Activated CD8-positive, alpha-beta T cell treated with anti-CD3 and anti-CD28 coated beads, Interleukin-2, amount 10 ng/mL, durations not matched to agents 7 days and 5 days (primary cell): ENCODE measurements at regions not wholly inside any gene's neighbourhood (a gene's known extent, or its start where the extent isn't known, plus 50 kb on each side); places are given as distances from the start of the nearest gene placed in this dataset.
"Not testable (repeated sequence)": the region's sequence is repeated elsewhere in the genome, so short reads cannot be mapped to it uniquely, and the experiment has no call there.

Experiments used
- ATAC-seq: fragments of 150-1000 bp; cut with Tn5 transposase; one replicate; pipeline ENCODE4 v1.10.0; 2021; ENCODE audit warnings: moderate library complexity
- CTCF ChIA-PET: fragments of 350-600 bp; sonication (Branson Sonifier 250); formaldehyde crosslinking; loops from one replicate; lab custom pipeline; 2021; ENCODE audit warnings: antibody characterized with exemption; lab: Charles Lee
- POLR2A ChIA-PET: fragments of 350-600 bp; sonication (Branson Sonifier 250); formaldehyde crosslinking; loops from one replicate; lab custom pipeline; 2021; ENCODE audit warnings: antibody characterized with exemption; lab: Charles Lee
- DNase-seq: peaks from one replicate; pipeline ENCODE4 v3.0.0-alpha.2; 2020
- H3K27ac Mint-ChIP-seq: one replicate; pipeline ENCODE4 v1.8.0; 2021; ENCODE audit warnings: mild to moderate bottlenecking, mixed read lengths
- H3K27me3 Mint-ChIP-seq: one replicate; pipeline ENCODE4 v1.8.0; 2021; ENCODE audit warnings: low read depth, mixed read lengths
- H3K36me3 Mint-ChIP-seq: one replicate; pipeline ENCODE4 v1.8.0; 2021; ENCODE audit warnings: low read depth, mixed read lengths
- H3K4me1 Mint-ChIP-seq: one replicate; pipeline ENCODE4 v1.8.0; 2021; ENCODE audit warnings: low read depth, mixed read lengths
- H3K4me3 Mint-ChIP-seq: one replicate; pipeline ENCODE4 v1.8.0; 2021; ENCODE audit warnings: mild to moderate bottlenecking, mixed read lengths
- H3K9me3 Mint-ChIP-seq: one replicate; pipeline ENCODE4 v1.8.0; 2022; ENCODE audit warnings: mixed read lengths; ENCODE audit not compliant: insufficient read depth

- no peak overlapping the region for H3K27ac Mint-ChIP-seq
These were observed 159.1 kb downstream of the THBS2 start for GRCh38 chr6:169094552-169094950.

DNA sequence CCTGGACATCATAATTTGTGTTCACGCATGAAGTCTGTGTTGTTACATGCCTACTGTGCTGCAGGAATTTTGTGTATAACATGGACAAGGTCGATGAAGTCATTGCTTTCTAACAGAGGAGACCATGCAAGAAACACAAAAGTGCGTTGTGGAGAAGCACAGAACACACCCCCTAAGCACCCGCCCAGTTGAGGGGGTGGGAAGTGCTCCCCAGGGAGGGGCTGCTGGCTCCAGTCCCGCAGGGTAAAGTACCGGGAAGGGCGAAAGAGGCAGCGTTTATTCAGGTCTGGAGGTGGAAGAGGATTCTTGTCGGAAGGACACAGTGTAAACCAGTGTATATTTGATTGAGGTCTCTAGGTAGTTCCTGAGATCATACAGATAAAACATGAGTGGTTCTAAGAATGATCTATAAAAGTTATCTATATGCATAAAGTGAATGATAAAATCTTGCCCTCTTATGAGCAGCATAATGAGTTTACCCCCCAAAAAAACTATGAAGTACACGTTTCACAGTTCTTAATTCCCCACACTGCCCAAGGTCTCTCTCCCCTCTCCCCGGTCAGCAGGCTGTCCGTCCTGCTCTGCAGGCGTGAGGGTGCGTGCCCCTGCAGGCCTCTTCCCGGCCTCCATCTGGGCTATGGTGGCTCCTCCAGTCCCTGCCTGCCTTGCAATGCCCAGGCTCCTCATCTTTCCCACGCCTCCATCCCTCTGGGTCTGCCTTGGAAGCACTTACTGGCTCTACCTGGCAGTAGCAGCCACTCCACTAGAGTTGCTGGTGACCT, 159.7 kb downstream of the THBS2 start:
- no peaks in the 10 kb centered on the region for H3K4me1 Mint-ChIP-seq
- ChIA-PET POLR2A (no interaction called here), CTCF (no interaction called here)
- no peak overlapping the region for H3K4me3 Mint-ChIP-seq
- DNase-seq (no peak), ATAC-seq (no peak)
- H3K27ac Mint-ChIP-seq: no peak overlapping the region
- no peaks in the 10 kb centered on the region for H3K27me3 Mint-ChIP-seq
- H3K36me3 Mint-ChIP-seq: no peaks in the 10 kb centered on the region
- peaks cover 7% of the 10 kb centered on the region for H3K9me3 Mint-ChIP-seq

More at GRCh38 chr6:169094552-169094950, 159.1 kb downstream of the THBS2 start:
- Mint-ChIP-seq H3K4me3 (no peak overlapping the region), H3K36me3 (no peaks in the 10 kb centered on the region), H3K27me3 (no peaks in the 10 kb centered on the region), H3K9me3 (peaks cover 3% of the 10 kb centered on the region), H3K4me1 (no peaks in the 10 kb centered on the region)
- ChIA-PET POLR2A (interaction anchor here (0.6 kb wide), 1 partner anchor 298 kb away, joined by 3 read pairs; no protein-coding TSS in a partner anchor), CTCF (no interaction called here)
- ATAC-seq: no peak
- DNase-seq: no peak

GRCh38 chr6:169093066-169093723, 160.5 kb downstream of the THBS2 start:
- H3K27me3 Mint-ChIP-seq: no peaks in the 10 kb centered on the region
- CTCF ChIA-PET: no interaction called here
- no peak overlapping the region for H3K27ac Mint-ChIP-seq
- H3K4me3 Mint-ChIP-seq: no peak overlapping the region
- no peaks in the 10 kb centered on the region for H3K4me1 Mint-ChIP-seq
- ATAC-seq (no peak), DNase-seq (no peak)
- H3K36me3 Mint-ChIP-seq: no peaks in the 10 kb centered on the region
- POLR2A ChIA-PET: no interaction called here
- H3K9me3 Mint-ChIP-seq: peaks cover 9% of the 10 kb centered on the region

GRCh38 chr6:169092375-169092774, 161.3 kb downstream of the THBS2 start:
- CTCF ChIA-PET: no interaction called here
- H3K4me3 Mint-ChIP-seq: no peak overlapping the region

DNA sequence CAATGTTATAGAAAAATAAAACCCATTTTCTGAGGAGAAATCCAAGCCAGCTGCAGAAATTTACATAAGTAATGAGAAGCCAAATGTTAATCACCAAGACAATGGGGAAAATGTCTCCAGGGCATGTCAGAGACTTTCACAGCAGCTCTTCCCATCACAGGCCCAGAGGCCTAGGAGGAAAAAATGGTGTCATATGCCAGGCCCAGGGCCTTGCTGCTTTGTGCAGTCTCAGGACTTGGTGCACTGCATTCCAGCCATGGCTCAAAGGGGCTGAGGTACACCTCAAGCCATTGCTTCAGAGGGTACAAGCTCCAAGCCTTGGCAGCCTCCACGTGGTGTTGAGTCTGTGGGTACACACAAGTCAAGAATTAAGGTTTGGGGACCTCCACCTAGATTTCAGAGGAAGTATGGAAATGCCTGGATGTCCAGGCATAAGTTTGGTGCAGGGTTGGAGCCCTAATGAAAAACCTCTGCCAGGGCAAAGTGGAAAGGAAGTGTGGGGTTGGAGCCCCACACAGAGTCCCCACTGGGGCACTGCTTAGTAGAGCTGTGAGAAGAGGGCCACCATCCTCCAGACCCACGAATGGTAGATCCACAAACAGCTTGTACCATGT, 163.0 kb downstream of the THBS2 start:
- POLR2A ChIA-PET, CTCF ChIA-PET, H3K27ac Mint-ChIP-seq, H3K4me3 Mint-ChIP-seq, DNase-seq, ATAC-seq, H3K27me3 Mint-ChIP-seq, H3K9me3 Mint-ChIP-seq, H3K36me3 Mint-ChIP-seq, H3K4me1 Mint-ChIP-seq: not testable (repeated sequence)

More at GRCh38 chr6:169092375-169092774, 161.3 kb downstream of the THBS2 start:
- POLR2A ChIA-PET: no interaction called here
- Mint-ChIP-seq H3K36me3 (no peaks in the 10 kb centered on the region), H3K27me3 (no peaks in the 10 kb centered on the region), H3K9me3 (peaks cover 9% of the 10 kb centered on the region), H3K27ac (no peak overlapping the region), H3K4me1 (no peaks in the 10 kb centered on the region)
- DNase-seq (no peak), ATAC-seq (no peak)

DNA sequence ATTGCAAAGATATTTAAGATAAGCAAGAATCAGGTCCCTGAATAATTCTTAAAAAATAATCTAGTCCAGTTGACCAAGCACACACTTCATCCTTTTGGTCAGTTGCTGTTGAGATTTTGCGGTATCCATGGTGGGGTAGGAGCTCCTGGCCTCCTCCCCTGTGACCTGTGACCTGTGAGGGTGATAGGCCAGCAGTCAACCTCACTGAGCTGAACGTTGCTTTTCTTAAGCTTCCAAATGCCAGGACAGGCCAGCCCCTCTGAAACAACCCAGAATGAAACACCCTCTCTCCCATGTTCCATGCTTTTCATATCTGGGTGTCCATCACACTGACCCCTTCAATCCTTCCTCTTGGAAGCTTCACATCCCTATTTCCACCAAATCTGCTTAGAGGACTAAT, 164.9 kb downstream of the THBS2 start:
- H3K4me1 Mint-ChIP-seq: no peaks in the 10 kb centered on the region
- no peak for DNase-seq
- H3K27ac Mint-ChIP-seq: no peak overlapping the region
- ChIA-PET CTCF (no interaction called here), POLR2A (no interaction called here)
- H3K27me3 Mint-ChIP-seq: no peaks in the 10 kb centered on the region
- no peaks in the 10 kb centered on the region for H3K36me3 Mint-ChIP-seq
- no peak overlapping the region for H3K4me3 Mint-ChIP-seq
- no peak for ATAC-seq
- H3K9me3 Mint-ChIP-seq: peaks cover 13% of the 10 kb centered on the region

- POLR2A ChIA-PET: no interaction called here
- no peaks in the 10 kb centered on the region for H3K27me3 Mint-ChIP-seq
- H3K27ac Mint-ChIP-seq: no peak overlapping the region
- CTCF ChIA-PET: no interaction called here
- H3K36me3 Mint-ChIP-seq: no peaks in the 10 kb centered on the region
- no peak overlapping the region for H3K4me3 Mint-ChIP-seq
- no peaks in the 10 kb centered on the region for H3K4me1 Mint-ChIP-seq
- no peak for DNase-seq
- peaks cover 13% of the 10 kb centered on the region for H3K9me3 Mint-ChIP-seq
- ATAC-seq: no peak
These were observed 166.1 kb downstream of the THBS2 start for GRCh38 chr6:169087443-169088041.

DNA sequence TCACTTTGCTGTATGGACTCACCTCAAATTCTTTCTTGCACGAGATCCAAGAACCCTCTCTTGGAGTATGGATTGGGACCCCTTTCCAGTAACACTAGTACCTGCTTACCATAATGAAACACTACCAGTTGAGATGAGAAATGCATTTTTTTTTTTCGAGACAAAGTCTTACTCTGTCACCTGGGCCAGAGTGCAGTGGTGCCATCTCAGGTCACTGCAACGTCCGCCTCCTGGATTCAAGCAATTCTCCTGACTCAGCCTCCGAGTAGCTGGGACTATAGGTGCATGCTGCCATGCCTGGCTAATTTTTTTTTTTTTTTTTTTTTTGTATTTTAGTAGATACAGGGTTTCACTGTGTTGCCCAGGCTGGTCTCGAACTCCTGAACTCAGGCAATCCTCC, 167.0 kb downstream of the THBS2 start:
- ATAC-seq, POLR2A ChIA-PET: not testable (repeated sequence)

DNA sequence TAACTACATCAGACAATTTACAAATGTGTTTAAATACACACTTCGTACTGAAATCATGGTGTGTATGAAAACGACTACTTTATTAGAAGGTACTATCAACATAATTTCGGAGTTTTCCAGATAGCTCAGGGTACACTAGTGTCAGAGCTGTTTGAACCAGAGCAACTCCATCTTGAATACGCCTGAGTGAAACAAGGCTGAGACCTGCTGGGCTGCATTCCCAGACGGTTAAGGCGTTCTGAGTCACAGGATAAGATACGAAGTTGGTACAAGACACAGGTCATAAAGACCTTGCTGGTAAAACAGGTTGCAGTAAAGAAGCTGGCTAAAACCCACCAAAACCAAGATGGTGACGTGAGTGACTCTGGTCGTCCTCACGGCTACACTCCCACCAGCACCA, 167.6 kb downstream of the THBS2 start:
- H3K9me3 Mint-ChIP-seq: peaks cover 13% of the 10 kb centered on the region
- no peak overlapping the region for H3K27ac Mint-ChIP-seq
- H3K4me3 Mint-ChIP-seq: no peak overlapping the region
- H3K36me3 Mint-ChIP-seq: no peaks in the 10 kb centered on the region
- DNase-seq: no peak
- ATAC-seq: no peak
- H3K4me1 Mint-ChIP-seq: no peaks in the 10 kb centered on the region
- peaks cover 3% of the 10 kb centered on the region for H3K27me3 Mint-ChIP-seq
- POLR2A ChIA-PET: no interaction called here
- CTCF ChIA-PET: no interaction called here

More for the DNA sequence above, 167.0 kb downstream of the THBS2 start:
- H3K27ac Mint-ChIP-seq, H3K36me3 Mint-ChIP-seq, H3K4me1 Mint-ChIP-seq, H3K27me3 Mint-ChIP-seq, CTCF ChIA-PET, DNase-seq, H3K4me3 Mint-ChIP-seq: not testable (repeated sequence)
- H3K9me3 Mint-ChIP-seq: peaks cover 13% of the 10 kb centered on the region

- no peaks in the 10 kb centered on the region for H3K4me1 Mint-ChIP-seq
- POLR2A ChIA-PET: no interaction called here
These were observed 168.2 kb downstream of the THBS2 start for GRCh38 chr6:169085466-169085865.

GRCh38 chr6:169084557-169084956, 169.1 kb downstream of the THBS2 start:
- CTCF ChIA-PET, ATAC-seq, H3K27me3 Mint-ChIP-seq, H3K4me1 Mint-ChIP-seq, POLR2A ChIA-PET, H3K4me3 Mint-ChIP-seq, H3K36me3 Mint-ChIP-seq, DNase-seq, H3K9me3 Mint-ChIP-seq, H3K27ac Mint-ChIP-seq: not testable (repeated sequence)

More at GRCh38 chr6:169085466-169085865, 168.2 kb downstream of the THBS2 start:
- no peak overlapping the region for H3K27ac Mint-ChIP-seq
- CTCF ChIA-PET: no interaction called here
- peaks cover 3% of the 10 kb centered on the region for H3K27me3 Mint-ChIP-seq
- H3K36me3 Mint-ChIP-seq: no peaks in the 10 kb centered on the region
- ATAC-seq: no peak
- no peak for DNase-seq
- H3K4me3 Mint-ChIP-seq: no peak overlapping the region
- H3K9me3 Mint-ChIP-seq: peaks cover 10% of the 10 kb centered on the region

DNA sequence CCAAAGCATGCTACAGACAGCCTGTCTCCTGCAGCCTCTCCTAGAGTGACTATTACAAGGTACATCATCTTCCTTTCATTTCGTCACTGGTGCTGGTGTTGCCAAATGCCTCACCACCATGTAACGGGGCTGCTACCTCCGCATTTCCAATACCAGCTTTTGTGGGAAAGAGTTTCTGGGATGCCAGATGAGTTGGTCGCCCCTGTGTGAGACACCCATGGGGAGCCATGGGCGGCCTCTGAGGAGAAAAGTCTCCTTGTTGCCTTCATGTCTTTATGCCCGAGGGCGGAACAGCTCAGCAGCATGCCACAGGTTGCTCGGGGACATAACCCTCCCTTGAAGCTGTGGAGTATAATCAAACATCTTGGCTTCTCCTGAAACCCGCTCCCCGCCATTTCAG, 169.6 kb downstream of the THBS2 start:
- H3K27ac Mint-ChIP-seq: no peak overlapping the region
- H3K4me3 Mint-ChIP-seq: no peak overlapping the region
- CTCF ChIA-PET: no interaction called here
- no peaks in the 10 kb centered on the region for H3K36me3 Mint-ChIP-seq
- no peak for ATAC-seq
- H3K9me3 Mint-ChIP-seq: peaks cover 7% of the 10 kb centered on the region
- POLR2A ChIA-PET: no interaction called here
- DNase-seq: no peak
- peaks cover 3% of the 10 kb centered on the region for H3K27me3 Mint-ChIP-seq
- no peaks in the 10 kb centered on the region for H3K4me1 Mint-ChIP-seq
